Right cardiac atrium (tissue), 5 donors: ENCODE measurements at regions not wholly inside any gene's neighbourhood (a gene's known extent, or its start where the extent isn't known, plus 50 kb on each side); places are given as distances from the start of the nearest gene placed in this dataset.

ENCODE experiments used
- ATAC-seq, 2 donors: fragments of 200-7000 bp; cut with Tn5 transposase; one replicate each; pipeline versions ENCODE4 v1.8.0 to v1.9.1; 2020; ENCODE audit warnings: moderate library complexity in 2 of 2, mild to moderate bottlenecking in 1 of 2
- DNase-seq, 3 donors: peaks; one replicate each; pipeline ENCODE4 v3.0.0-alpha.2; 2020
- H3K27ac ChIP-seq: one replicate; pipeline ENCODE4 v1.5.1; 2013; ENCODE audit warnings: mild to moderate bottlenecking, low read length, control low read depth, moderate library complexity
- H3K27me3 ChIP-seq: one replicate; pipeline ENCODE4 v1.6.1; 2013; ENCODE audit not compliant: control insufficient read depth, insufficient read depth
- H3K4me1 ChIP-seq: one replicate; pipeline ENCODE4 v1.6.1; 2013; ENCODE audit warnings: low read length; ENCODE audit not compliant: control insufficient read depth, insufficient read depth
- H3K4me3 ChIP-seq: one replicate; pipeline ENCODE4 v1.5.1; 2013; ENCODE audit warnings: low read length, control low read depth
- H3K9me3 ChIP-seq: one replicate; pipeline ENCODE4 v1.6.1; 2013; ENCODE audit warnings: low read length; ENCODE audit not compliant: control insufficient read depth
- WGBS: extraction: QIAGEN DNeasy Blood & Tissue Kit; methylation state at CpG from one replicate; pipeline ENCODE4 v1.1.7; 2013; 5-methylcytosine and 5-hydroxymethylcytosine counted together
- intact Hi-C, 4 donors: fragments of 100-400 bp; cut with DNase I; formaldehyde crosslinking; loops; one replicate each; pipeline versions ENCODE4 v1.11.0 to v1.14.0; 2022 to 2023
- donor health status: healthy with polysubstance abuse.
- donor health status: DM: no; HTN: yes; CAD: no.
- donor health status: DM: no; HTN: no; CAD: no.
- donor health status: DM: no; HTN: yes; CAD: no; lungs with severe emphysema.
- donor health status: DM: yes; HTN: yes; CAD: no.

DNA sequence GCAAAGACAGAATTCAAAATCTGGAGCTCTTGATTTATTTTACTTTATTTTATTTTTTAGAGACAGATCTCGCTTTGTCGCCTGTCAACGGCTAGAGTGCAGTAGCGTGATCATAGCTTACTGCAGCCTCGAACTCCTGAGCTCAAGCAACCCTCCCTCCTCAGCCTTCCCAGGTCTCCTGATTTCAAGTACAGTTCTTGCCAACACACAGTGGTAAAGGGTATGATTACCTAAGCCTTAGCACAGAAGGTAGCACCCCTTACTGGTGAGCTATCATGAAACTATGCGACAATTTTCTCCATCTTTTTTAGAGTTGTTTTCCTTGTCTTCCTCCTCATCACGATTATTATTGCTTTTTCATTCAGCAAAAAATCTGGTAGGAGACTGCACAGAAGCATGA is 94.3 kb upstream of the ETV6 start:
- Histone ChIP-seq H3K9me3 (no peaks in the 10 kb centered on the region), H3K4me1 (no peaks in the 10 kb centered on the region), H3K27ac (no peak overlapping the region), H3K27me3 (no peaks in the 10 kb centered on the region), H3K4me3 (no peak overlapping the region)
- intact Hi-C loops, result no loop called here
- DNase-seq, result no peak
- 90% methylated on average over 7 of the region's 7 CpGs for WGBS
- no peak for ATAC-seq

DNA sequence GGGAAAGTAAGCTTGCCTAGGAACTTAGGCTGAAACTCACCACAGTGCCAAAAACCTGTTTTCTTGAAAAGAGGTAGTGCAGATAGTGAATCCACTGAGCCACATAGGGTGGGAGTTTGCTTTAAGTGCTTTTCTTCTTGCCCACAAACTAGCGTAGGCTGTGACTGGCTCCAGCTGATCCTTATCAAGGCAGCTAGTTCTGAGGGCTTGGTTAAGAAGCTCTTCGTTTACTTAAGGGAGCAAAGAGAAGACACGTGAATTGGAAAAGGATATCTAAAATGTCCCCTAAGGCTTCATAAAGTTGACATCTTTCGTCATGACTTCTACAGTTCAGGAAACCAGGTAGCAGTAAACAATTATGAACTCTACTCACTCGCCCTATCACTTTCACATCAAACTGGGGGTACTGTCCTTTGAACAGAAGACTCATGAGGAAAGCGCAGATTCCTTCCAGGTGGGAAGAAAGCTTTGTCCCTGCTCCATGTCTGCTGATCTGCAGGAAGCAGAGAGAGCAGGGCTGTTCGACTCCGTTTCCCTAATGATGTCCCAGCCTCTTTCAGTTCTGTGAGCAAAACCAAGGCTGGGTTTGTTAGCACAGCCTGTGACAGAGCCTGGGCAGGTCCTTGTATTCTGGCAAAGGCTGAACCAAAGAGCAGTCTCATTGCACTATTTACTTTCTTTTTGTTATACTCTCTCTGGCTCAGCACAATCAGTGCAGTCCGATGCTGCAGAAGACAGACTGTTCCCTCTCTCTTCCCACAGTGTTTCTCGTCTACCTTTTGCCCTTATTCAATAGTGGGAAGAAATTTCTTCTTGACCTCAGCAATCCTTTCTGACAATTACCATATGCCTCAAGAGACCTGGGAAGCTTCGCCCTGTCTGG is 93.5 kb upstream of the ETV6 start:
- intact Hi-C loops, result no loop called here
- H3K27ac ChIP-seq, result no peak overlapping the region
- DNase-seq (no peak), ATAC-seq (peak; percentile 32 to 69)
- WGBS, result 54% methylated on average over 11 of the region's 11 CpGs
- H3K9me3 ChIP-seq, result no peaks in the 10 kb centered on the region
- no peaks in the 10 kb centered on the region for H3K4me1 ChIP-seq
- H3K4me3 ChIP-seq, result peak overlapping the region; percentile 15
- no peaks in the 10 kb centered on the region for H3K27me3 ChIP-seq

DNA sequence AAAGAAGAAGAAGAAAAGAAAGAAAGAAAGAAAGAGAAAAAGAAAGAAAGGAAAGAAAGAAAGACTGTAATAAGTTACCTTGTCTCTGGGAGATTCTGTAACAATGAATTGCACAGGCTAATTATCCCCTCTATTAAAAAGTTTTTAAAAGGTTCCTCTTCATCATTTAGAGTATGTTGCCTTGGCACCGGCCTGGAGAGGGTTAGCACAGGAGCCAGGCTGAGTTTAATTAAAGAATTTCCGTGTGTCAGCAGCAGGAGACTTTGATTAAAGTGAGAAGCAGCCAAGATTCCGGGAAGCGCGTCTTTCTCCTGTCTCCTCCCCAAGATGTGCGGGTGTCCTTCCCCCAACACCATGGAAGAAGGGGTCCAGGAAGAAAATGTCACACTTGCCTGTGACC is 92.8 kb upstream of the ETV6 start:
- no peak for DNase-seq
- WGBS, result 41% methylated on average over 6 of the region's 6 CpGs
- no peak for ATAC-seq
- Histone ChIP-seq H3K9me3 (no peaks in the 10 kb centered on the region), H3K4me3 (no peak overlapping the region), H3K4me1 (no peaks in the 10 kb centered on the region), H3K27me3 (no peaks in the 10 kb centered on the region), H3K27ac (no peak overlapping the region)
- intact Hi-C loops, result no loop called here

DNA sequence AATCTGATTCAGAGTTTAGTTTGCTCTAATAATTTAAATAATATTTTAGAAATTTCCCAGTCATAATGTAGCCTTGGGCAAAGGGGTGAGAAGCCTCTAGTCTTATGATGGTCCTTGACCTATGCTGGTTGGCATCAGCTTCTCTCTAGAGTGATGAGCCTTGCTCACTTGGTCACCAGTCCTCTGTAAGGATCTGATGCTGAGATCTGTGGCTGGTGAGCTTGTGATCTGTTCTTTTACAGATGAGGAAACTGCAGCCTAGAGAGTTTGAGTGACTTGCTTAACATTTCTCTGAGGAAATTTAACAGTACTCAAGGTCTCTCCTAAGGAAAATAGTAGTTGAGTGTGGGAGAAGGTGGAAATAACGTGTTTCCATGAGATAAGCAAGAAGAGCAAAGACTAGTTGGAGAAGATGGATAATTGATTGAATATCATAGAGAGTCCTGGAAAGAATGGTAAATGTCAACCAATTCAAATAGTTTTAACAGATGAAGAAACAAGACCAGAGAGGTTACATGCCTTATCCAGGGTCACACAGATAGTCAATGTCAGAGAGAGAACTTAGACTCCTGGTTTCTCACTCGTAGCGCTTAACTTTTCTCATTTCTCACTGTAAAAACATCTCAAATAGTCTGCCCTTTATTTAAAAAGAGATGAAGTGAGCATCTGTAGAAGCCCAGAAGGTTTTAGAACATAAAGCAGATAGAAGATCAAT is 89.7 kb upstream of the ETV6 start:
- H3K27ac ChIP-seq, result no peak overlapping the region
- 87% methylated on average over 3 of the region's 3 CpGs for WGBS

DNA sequence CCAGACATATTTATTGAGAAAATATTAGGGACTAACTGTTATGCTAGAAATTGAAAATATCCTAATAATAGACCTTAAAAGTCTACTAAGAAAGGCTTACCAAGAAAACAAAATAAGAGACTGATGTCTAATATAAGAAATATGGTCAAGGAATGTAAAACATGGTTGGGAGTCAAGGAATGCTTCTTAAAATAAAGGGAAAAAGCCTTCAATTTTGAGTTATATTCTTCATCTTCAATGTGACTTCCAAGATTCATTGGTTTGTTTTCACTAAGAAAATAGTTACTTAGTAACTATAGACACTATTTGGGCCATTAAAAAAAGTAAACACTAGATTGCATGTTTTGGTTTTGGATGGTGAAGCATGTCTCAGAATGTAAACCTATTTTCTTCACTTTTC is 88.1 kb upstream of the ETV6 start:
- Histone ChIP-seq H3K9me3 (no peaks in the 10 kb centered on the region), H3K4me1 (no peaks in the 10 kb centered on the region), H3K27me3 (no peaks in the 10 kb centered on the region), H3K27ac (no peak overlapping the region), H3K4me3 (no peak overlapping the region)
- intact Hi-C loops, result no loop called here
- no peak for ATAC-seq
- DNase-seq, result no peak

More for the DNA sequence above, 89.7 kb upstream of the ETV6 start:
- no peak for ATAC-seq
- Histone ChIP-seq H3K4me1 (no peaks in the 10 kb centered on the region), H3K27me3 (no peaks in the 10 kb centered on the region), H3K9me3 (no peaks in the 10 kb centered on the region), H3K4me3 (no peak overlapping the region)
- no peak for DNase-seq
- intact Hi-C loops, result no loop called here

DNA sequence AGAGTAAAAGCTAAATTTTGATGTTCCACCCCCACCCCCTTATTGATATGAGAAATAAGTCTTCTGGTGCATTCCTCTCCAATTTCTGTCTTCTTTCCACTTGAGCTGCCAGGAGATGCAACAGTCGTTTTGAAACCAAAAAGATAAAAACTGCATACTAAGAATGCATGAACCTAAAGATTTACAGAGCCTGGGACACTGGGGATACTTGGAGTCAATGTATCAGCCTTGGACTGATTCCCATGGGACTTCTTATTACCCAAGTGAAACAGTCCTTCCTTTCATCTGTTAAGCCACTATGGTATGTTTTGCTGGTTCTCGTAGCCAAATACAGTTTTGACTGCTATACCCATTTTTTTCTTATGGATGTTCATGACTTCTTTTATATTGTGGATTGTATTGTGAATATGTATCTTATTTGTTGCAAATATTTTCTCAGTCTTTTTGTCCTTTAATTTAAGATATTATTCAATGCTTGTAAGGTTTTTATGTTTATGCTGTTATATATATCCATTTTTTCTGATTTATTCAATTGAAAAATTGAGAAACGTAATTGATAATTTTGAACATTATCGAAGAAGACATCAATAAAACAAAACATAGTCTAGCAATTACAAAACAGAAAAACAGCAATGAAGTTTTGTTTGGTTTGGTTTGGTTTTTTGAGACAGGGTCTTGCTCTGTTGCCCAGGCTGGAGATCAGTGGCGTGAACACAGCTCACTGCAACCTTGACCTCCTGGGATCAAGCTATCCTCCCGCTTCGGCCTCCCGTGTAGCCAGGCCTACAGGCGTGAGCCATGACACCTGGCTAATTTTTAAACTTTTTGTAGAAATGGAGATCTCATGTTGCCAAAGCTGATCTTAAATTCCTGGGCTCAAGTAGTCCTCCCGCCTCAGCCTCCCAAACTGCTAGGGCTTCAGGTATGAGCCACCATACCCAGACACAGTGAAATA is 85.4 kb upstream of the ETV6 start:
- no peaks in the 10 kb centered on the region for H3K4me1 ChIP-seq
- no peak overlapping the region for H3K4me3 ChIP-seq
- WGBS, result 87% methylated on average over 10 of the region's 10 CpGs
- no peaks in the 10 kb centered on the region for H3K27me3 ChIP-seq
- no peak for DNase-seq
- H3K9me3 ChIP-seq, result no peaks in the 10 kb centered on the region
- no peak overlapping the region for H3K27ac ChIP-seq
- ATAC-seq, result no peak
- intact Hi-C loops, result no loop called here

DNA sequence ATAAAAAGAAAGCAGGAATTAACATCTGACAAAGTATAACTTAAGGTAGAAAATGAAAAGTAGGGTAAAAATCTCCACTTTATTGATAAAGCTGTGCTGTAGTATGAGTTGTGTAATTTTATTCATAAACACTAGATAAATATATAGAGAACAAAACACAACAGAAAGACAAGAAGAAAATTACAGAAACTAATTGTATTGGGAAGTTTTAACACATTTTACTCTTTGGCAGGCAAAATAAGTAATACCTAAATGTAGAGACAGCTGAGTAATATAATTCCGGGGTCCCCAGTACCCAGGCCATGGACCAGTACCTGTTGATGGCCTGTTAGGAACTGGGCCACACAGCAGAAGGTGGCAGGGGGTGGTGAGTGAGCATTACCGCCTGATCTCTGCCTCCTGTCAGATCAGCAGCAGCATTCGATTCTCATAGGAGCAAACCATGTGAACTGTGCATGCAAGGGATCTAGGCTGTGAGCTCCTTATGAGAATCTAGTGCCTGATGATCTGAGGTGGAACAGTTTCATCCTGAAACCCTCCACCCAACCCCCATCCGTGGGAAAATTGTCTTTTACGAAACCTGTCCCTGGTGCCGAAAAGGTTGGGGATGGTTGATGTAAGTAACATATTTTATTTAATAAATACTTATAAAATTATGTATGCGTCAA is 84.4 kb upstream of the ETV6 start:
- no peaks in the 10 kb centered on the region for H3K27me3 ChIP-seq
- intact Hi-C loops, result no loop called here
- no peaks in the 10 kb centered on the region for H3K9me3 ChIP-seq
- DNase-seq (no peak), ATAC-seq (no peak)
- no peak overlapping the region for H3K27ac ChIP-seq
- H3K4me1 ChIP-seq, result no peaks in the 10 kb centered on the region
- no peak overlapping the region for H3K4me3 ChIP-seq
- WGBS, result 91% methylated on average over 7 of the region's 7 CpGs

DNA sequence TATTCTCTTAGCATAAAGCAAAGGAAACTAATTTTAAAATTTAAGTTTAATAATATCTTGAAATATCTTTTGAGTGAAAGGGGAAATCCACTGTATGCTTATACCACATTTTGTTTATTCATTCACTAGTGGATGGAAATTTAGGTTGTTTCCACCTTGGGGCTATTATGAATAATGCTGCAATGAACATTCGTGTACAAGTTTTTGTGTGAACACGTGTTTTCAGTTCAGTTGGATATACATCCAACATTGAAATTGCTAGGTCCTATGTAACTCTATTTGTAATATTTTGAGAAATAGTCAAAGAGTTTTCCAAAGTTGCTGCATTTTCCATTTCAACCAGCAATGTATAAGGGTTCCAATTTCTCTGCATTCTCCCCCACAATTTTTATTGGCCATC is 83.7 kb upstream of the ETV6 start:
- DNase-seq (no peak), ATAC-seq (no peak)
- WGBS, result 90% methylated on average over 2 of the region's 2 CpGs
- Histone ChIP-seq H3K4me3 (no peak overlapping the region), H3K27me3 (no peaks in the 10 kb centered on the region), H3K4me1 (no peaks in the 10 kb centered on the region), H3K9me3 (no peaks in the 10 kb centered on the region), H3K27ac (no peak overlapping the region)
- intact Hi-C loops, result no loop called here

DNA sequence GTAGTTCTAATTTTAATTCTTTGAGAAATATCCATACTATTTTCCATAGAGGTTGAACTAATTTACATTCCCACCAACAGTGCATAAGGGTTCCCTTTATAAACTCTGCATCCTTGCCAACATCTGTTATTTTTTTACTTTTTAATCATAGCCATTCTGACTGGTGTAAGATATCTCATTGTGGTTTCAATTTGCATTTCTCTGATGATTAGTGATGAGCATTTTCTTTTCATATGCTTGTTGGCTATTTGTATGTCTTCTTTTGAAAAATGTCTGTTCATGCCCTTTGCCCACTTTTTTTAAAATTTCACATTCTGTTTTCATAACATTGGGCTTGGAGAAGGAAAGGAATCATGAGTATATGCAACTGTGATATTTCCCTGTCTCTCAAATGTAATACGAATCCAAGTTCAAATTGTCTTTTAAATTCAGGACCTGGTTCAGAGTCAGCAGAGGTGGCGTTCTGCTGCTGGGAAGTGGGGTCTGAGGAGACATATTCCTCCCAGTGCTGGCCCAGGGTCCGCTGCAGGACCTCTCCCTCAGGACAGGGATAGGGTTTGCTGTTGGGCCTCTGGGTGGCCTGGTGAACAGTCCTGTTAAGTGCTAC is 81.2 kb upstream of the ETV6 start:
- H3K9me3 ChIP-seq, result no peaks in the 10 kb centered on the region
- H3K27me3 ChIP-seq, result no peaks in the 10 kb centered on the region
- intact Hi-C loops, result no loop called here
- ATAC-seq (no peak), DNase-seq (no peak)
- no peak overlapping the region for H3K4me3 ChIP-seq
- H3K27ac ChIP-seq, result no peak overlapping the region
- 90% methylated on average over 3 of the region's 3 CpGs for WGBS
- no peaks in the 10 kb centered on the region for H3K4me1 ChIP-seq

DNA sequence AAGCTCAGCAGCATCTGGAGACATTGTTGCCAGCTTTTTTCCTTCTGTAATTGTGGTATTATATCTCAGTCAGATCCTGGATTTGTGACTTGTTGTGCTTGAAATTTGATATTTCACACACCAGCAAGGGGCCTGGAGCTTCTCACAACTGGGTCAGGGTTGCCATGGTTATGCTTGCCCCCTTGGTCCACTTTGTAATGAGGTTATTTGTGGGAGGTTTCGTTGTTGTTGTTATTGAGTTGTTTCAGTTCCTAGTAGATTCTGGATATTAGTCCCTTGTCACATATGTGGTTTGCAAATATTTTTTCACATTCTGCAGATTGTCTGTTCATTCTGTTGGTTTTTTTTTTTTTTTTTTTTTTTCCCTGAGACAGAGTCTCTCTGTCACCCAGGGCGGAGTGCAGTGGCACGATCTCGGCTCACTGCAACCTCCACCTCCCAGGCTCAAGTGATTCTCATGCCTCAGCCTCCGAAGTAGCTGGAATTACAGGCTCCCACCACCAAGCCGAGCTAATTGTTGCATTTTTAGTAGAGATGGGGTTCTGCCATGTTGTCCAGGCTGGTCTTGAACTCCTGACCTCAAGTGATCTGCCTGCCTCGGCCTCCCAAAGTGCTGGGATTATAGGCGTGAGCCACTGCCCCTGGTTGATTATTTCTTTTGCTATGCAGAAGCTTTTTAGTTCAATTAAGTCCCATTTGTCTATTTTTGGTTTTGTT is 80.6 kb upstream of the ETV6 start:
- Histone ChIP-seq H3K27me3 (no peaks in the 10 kb centered on the region), H3K4me1 (no peaks in the 10 kb centered on the region), H3K27ac (no peak overlapping the region), H3K4me3 (no peak overlapping the region), H3K9me3 (no peaks in the 10 kb centered on the region)
- no peak for DNase-seq
- no peak for ATAC-seq
- WGBS, result 93% methylated on average over 8 of the region's 8 CpGs
- intact Hi-C loops, result no loop called here
